HepG2 (cell line): ENCODE measurements at regions not wholly inside any gene's neighbourhood (a gene's known extent, or its start where the extent isn't known, plus 50 kb on each side); places are given as distances from the start of the nearest gene placed in this dataset.

ENCODE experiments used
- ATAC-seq: fragments of 200-7000 bp; cut with Tn5 transposase; 3 replicates; pipeline ENCODE4 v1.9.1; 2020; ENCODE audit warnings: mild to moderate bottlenecking, moderate library complexity
- BruUV-seq: library from RNA; stranded (reverse); fragments of 400-500 nt; replicated peaks from 2 replicates; lab custom pipeline; 2021; lab: Mats Ljungman, UMichigan
- CTCF ChIA-PET: fragments of 300-600 bp; formaldehyde crosslinking; extraction: SDS; loops from one replicate; lab custom pipeline; 2021; ENCODE audit warnings: low total read pairs, inconsistent platforms, low intra/inter-chr PET ratio; lab: Yijun Ruan, JAX
- POLR2A ChIA-PET: fragments of 350-600 bp; sonication (Branson Sonifier 250); formaldehyde crosslinking; loops from one replicate; lab custom pipeline; 2020; ENCODE audit warnings: antibody characterized with exemption, inconsistent platforms; lab: Yijun Ruan, JAX
- DNase-seq: peaks from one replicate; pipeline ENCODE4 v3.0.0-alpha.2; 2015; ENCODE audit warnings: low spot score
- FAIRE-seq: peaks from 3 replicates; lab custom pipeline; 2011; peaks lifted over from hg19 to GRCh38; lab: Jason Lieb, UNC
- H2AFZ ChIP-seq: one replicate; pipeline ENCODE4 v1.6.1; 2011; ENCODE audit warnings: low read length, inconsistent platforms
- H3K27ac ChIP-seq: fragments of 300-600 bp; 3 replicates; pipeline ENCODE4 v1.8.0; 2011; ENCODE audit warnings: mixed run types, mild to moderate bottlenecking, mixed read lengths, low read length, inconsistent platforms; ENCODE audit not compliant: insufficient read depth; ENCODE audit errors: extremely low read length
- H3K27me3 ChIP-seq, 2 experiments: fragments of 200-600 bp in 1 of 2; 2 replicates in 1 of 2; 3 replicates in 1 of 2; pipeline versions ENCODE4 v1.6.0 to v1.8.0; 2011; ENCODE audit warnings: low read length in 2 of 2, mild to moderate bottlenecking in 2 of 2, moderate library complexity in 2 of 2, inconsistent platforms in 1 of 2; ENCODE audit not compliant: insufficient read depth in 2 of 2, control insufficient read depth in 1 of 2
- H3K36me3 ChIP-seq, 2 experiments: fragments of 200-600 bp in 1 of 2; replicated peaks in 1 of 2; 2 replicates in 1 of 2; 3 replicates in 1 of 2; pipeline versions ENCODE4 v1.5.1 to v1.8.0; 2011; ENCODE audit warnings: low read length in 2 of 2, inconsistent platforms in 1 of 2; ENCODE audit not compliant: insufficient read depth in 2 of 2, control insufficient read depth in 1 of 2
- H3K4me1 ChIP-seq: 2 replicates; pipeline ENCODE4 v1.5.1; 2012; ENCODE audit warnings: low read length, inconsistent platforms; ENCODE audit not compliant: insufficient read depth
- H3K4me2 ChIP-seq: 2 replicates; pipeline ENCODE4 v1.6.0; 2011; ENCODE audit warnings: low read depth, low read length, inconsistent platforms
- H3K4me3 ChIP-seq, 3 experiments: fragments of 200-600 bp in 1 of 3; sonication (generic), shearing (Covaris generic) in 1 of 3; replicated peaks in 1 of 3; 2 replicates each; pipeline ENCODE4 v1.5.1; 2011 to 2016; ENCODE audit warnings: low read length in 3 of 3, inconsistent platforms in 2 of 3, low read depth in 2 of 3, mild to moderate bottlenecking in 2 of 3, control low read depth in 1 of 3, mixed read lengths in 1 of 3; ENCODE audit not compliant: insufficient read depth in 1 of 3
- H3K79me2 ChIP-seq: one replicate; pipeline ENCODE4 v1.6.1; 2011; ENCODE audit warnings: low read length, inconsistent platforms; ENCODE audit not compliant: insufficient read depth
- H3K9ac ChIP-seq: 2 replicates; pipeline ENCODE4 v1.6.0; 2011; ENCODE audit warnings: mild to moderate bottlenecking, low read depth, low read length, inconsistent platforms; ENCODE audit not compliant: insufficient read depth
- H3K9me3 ChIP-seq: 2 replicates; pipeline ENCODE4 v1.5.1; 2012; ENCODE audit warnings: mild to moderate bottlenecking, low read length
- H4K20me1 ChIP-seq: 2 replicates; pipeline ENCODE4 v1.6.0; 2011; ENCODE audit warnings: inconsistent platforms, mild to moderate bottlenecking, low read length, moderate library complexity; ENCODE audit not compliant: insufficient read depth
- CERS6 ChIP-seq: sonication (generic); formaldehyde crosslinking; IDR thresholded peaks from 2 replicates; pipeline ENCODE4 v1.5.0; 2020; ENCODE audit warnings: missing genetic modification reagents
- FOSL2 ChIP-seq: sonication (generic); formaldehyde crosslinking; IDR thresholded peaks from 2 replicates; pipeline ENCODE4 v1.4.0; 2020; ENCODE audit warnings: missing genetic modification reagents
- HNF1A ChIP-seq, 2 experiments: sonication (generic) in 1 of 2; formaldehyde crosslinking in 1 of 2; IDR thresholded peaks; 2 replicates each; pipeline versions ENCODE4 v1.4.0 to v1.6.1; 2016 to 2020; ENCODE audit warnings: borderline replicate concordance in 1 of 2, low read depth in 1 of 2, mild to moderate bottlenecking in 1 of 2, missing genetic modification reagents in 1 of 2
- HNRNPL ChIP-seq: fragments of 200-400 bp; formaldehyde crosslinking; IDR thresholded peaks from 2 replicates; pipeline ENCODE4 v1.6.1; 2017; ENCODE audit warnings: mild to moderate bottlenecking, low read depth, low read length
- KAT8 ChIP-seq: IDR thresholded peaks from 2 replicates; pipeline ENCODE4 v1.6.1; 2016; ENCODE audit warnings: missing genetic modification reagents, missing compliant biosample characterization
- KLF6 ChIP-seq: IDR thresholded peaks from 2 replicates; pipeline ENCODE4 v1.8.0; 2016; ENCODE audit warnings: missing biosample characterization, missing genetic modification reagents
- MYC ChIP-seq: sonication (generic); formaldehyde crosslinking; IDR thresholded peaks from 2 replicates; pipeline ENCODE4 v1.9.0; 2021; ENCODE audit warnings: missing genetic modification reagents, borderline replicate concordance
- POLR2A ChIP-seq, 2 experiments: IDR thresholded peaks; 2 replicates each; pipeline ENCODE4 v1.6.1; 2011; ENCODE audit warnings: low read depth in 2 of 2, low read length in 2 of 2, mild to moderate bottlenecking in 1 of 2, moderate library complexity in 1 of 2; ENCODE audit not compliant: insufficient read depth in 1 of 2
- STAG1 ChIP-seq: sonication (generic); formaldehyde crosslinking; IDR thresholded peaks from 2 replicates; pipeline ENCODE4 v1.4.0; 2020; ENCODE audit warnings: missing genetic modification reagents
- YEATS2 ChIP-seq: sonication (generic); formaldehyde crosslinking; IDR thresholded peaks from 2 replicates; pipeline ENCODE4 v1.4.0; 2020; ENCODE audit warnings: missing genetic modification reagents, borderline replicate concordance
- ZNF17 ChIP-seq: sonication (generic); formaldehyde crosslinking; IDR thresholded peaks from 2 replicates; pipeline ENCODE4 v1.5.0; 2020; ENCODE audit warnings: mild to moderate bottlenecking, missing genetic modification reagents
- ZNF512 ChIP-seq: sonication (generic); formaldehyde crosslinking; IDR thresholded peaks from 2 replicates; pipeline ENCODE4 v1.4.0; 2020; ENCODE audit warnings: mild to moderate bottlenecking, missing genetic modification reagents
- ZNF512B ChIP-seq: sonication (generic); formaldehyde crosslinking; IDR thresholded peaks from 2 replicates; pipeline ENCODE4 v1.5.1; 2020; ENCODE audit warnings: missing genetic modification reagents, mild to moderate bottlenecking, borderline replicate concordance
- ZNF546 ChIP-seq: sonication (generic); formaldehyde crosslinking; conservative IDR thresholded peaks from 2 replicates; pipeline ENCODE4 v1.8.1; 2023; ENCODE audit warnings: mild to moderate bottlenecking, missing genetic modification reagents
- WGBS: methylation state at CpG from one replicate; pipeline ENCODE4 v1.1.6; 2017; ENCODE audit warnings: low lambda C conversion rate; 5-methylcytosine and 5-hydroxymethylcytosine counted together
- in situ Hi-C: cut with HindIII; loops from 2 replicates; pipeline ENCODE4 v1.10.0; 2017; ENCODE audit warnings: low pct_unique_long_range_greater_than_20kb; ENCODE audit not compliant: extremely low pct_ligation_motif_present
- intact Hi-C: fragments of 100-400 bp; cut with micrococcal nuclease; formaldehyde crosslinking; loops from one replicate; pipeline ENCODE4 v1.10.0; 2022; ENCODE audit not compliant: unreplicated experiment

GRCh38 chr13:33409673-33410510 lies 124.3 kb upstream of the STARD13 start:
- Histone ChIP-seq H3K79me2 (no peaks in the 10 kb centered on the region), H3K4me3 (no peak overlapping the region), H3K4me1 (no peaks in the 10 kb centered on the region), H3K27me3 (no peaks in the 10 kb centered on the region), H2AFZ (no peak overlapping the region), H3K9ac (no peak overlapping the region), H4K20me1 (no peaks in the 10 kb centered on the region), H3K36me3 (no peaks in the 10 kb centered on the region), H3K4me2 (no peak overlapping the region), H3K9me3 (no peaks in the 10 kb centered on the region), H3K27ac (no peak overlapping the region)
- DNase-seq (no peak), ATAC-seq (no peak), FAIRE-seq (no peak)
- in situ Hi-C loops: no loop called here
- ChIA-PET CTCF (no interaction called here), POLR2A (interaction anchor here (1.5 kb wide), 1 partner anchor 8 kb away, joined by 3 read pairs; no protein-coding TSS in a partner anchor)
- 95% methylated on average over 1 of the region's 1 CpG for WGBS
- no TSS peak for BruUV-seq
- intact Hi-C loops: no loop called here
- TF ChIP-seq HNF1A (IDR thresholded peaks at IDR 0.05; ENCODE audit: low read depth): no peak
- TF ChIP-seq HNF1A (CRISPR knock-in tag; IDR thresholded peaks at IDR 0.05; ENCODE audit: borderline replicate concordance): no peak
- no peak for TF ChIP-seq POLR2A (IDR thresholded peaks at IDR 0.05; ENCODE audit: insufficient read depth in 1 of 2, low read depth in 2 of 2, low read length in 2 of 2)
- TF ChIP-seq ZNF546 (CRISPR knock-in tag): no peak
- no peak for TF ChIP-seq ZNF512B (CRISPR knock-in tag)
- no peak for TF ChIP-seq STAG1 (CRISPR knock-in tag)
- TF ChIP-seq KLF6: no peak
- TF ChIP-seq CERS6: no peak
- TF ChIP-seq FOSL2 (CRISPR knock-in tag): no peak
- no peak for TF ChIP-seq YEATS2 (CRISPR knock-in tag)
- TF ChIP-seq HNRNPL: no peak
- no peak for TF ChIP-seq MYC
- TF ChIP-seq ZNF512 (CRISPR knock-in tag): no peak
- no peak for TF ChIP-seq ZNF17 (CRISPR knock-in tag)
- no peak for TF ChIP-seq KAT8 (CRISPR knock-in tag)
